B cell (primary cell): ENCODE measurements at regions not wholly inside any gene's neighbourhood (a gene's known extent, or its start where the extent isn't known, plus 50 kb on each side); places are given as distances from the start of the nearest gene placed in this dataset.
"Not testable (repeated sequence)": the region's sequence is repeated elsewhere in the genome, so short reads cannot be mapped to it uniquely, and the experiment has no call there.

ENCODE experiments used
- ATAC-seq: fragments of 200-7000 bp; cut with Tn5 transposase; one replicate; pipeline ENCODE4 v1.10.0; 2021; ENCODE audit warnings: low read depth, mild to moderate bottlenecking, moderate number of reproducible peaks, moderate library complexity
- CTCF ChIA-PET: fragments of 350-600 bp; sonication (Branson Sonifier 250); formaldehyde crosslinking; loops from one replicate; lab custom pipeline; 2021; ENCODE audit warnings: antibody characterized with exemption, inconsistent platforms; lab: Charles Lee
- POLR2A ChIA-PET: fragments of 350-600 bp; sonication (Branson Sonifier 250); formaldehyde crosslinking; loops from one replicate; lab custom pipeline; 2021; ENCODE audit warnings: antibody characterized with exemption; lab: Charles Lee
- DNase-seq: peaks from one replicate; pipeline ENCODE4 v3.0.0; 2013
- H2AFZ ChIP-seq: 2 replicates; pipeline ENCODE4 v1.6.1; 2012; ENCODE audit warnings: mild to moderate bottlenecking, low read depth, low read length; ENCODE audit not compliant: insufficient read depth, poor library complexity, severe bottlenecking
- H3K27ac ChIP-seq, 2 donors: 1 replicate in 1 of 2; 2 replicates in 1 of 2; pipeline ENCODE4 v1.5.1; 2012 to 2013; ENCODE audit warnings: low read length in 2 of 2, mild to moderate bottlenecking in 2 of 2, moderate library complexity in 1 of 2
- H3K27me3 ChIP-seq, 4 experiments: fragments of 200-600 bp in 1 of 4; sonication (generic) in 1 of 4; replicated peaks in 1 of 4; 1 replicate in 2 of 4; 2 replicates in 2 of 4; pipeline versions ENCODE4 v1.6.1 to v1.7.0; 2013 to 2016; ENCODE audit warnings: low read length in 3 of 4, mild to moderate bottlenecking in 2 of 4, mixed read lengths in 1 of 4, moderate library complexity in 1 of 4; ENCODE audit not compliant: insufficient read depth in 4 of 4, control insufficient read depth in 3 of 4; ENCODE audit errors: control extremely low read depth in 1 of 4
- H3K36me3 ChIP-seq, 2 experiments: replicated peaks in 1 of 2; 1 replicate in 1 of 2; 2 replicates in 1 of 2; pipeline versions ENCODE4 v1.6.1 to v1.7.1; 2013; ENCODE audit warnings: low read length in 1 of 2; ENCODE audit not compliant: insufficient read depth in 2 of 2, control insufficient read depth in 1 of 2; ENCODE audit errors: control extremely low read depth in 1 of 2, extremely low read depth in 1 of 2
- H3K4me1 ChIP-seq, 2 donors: fragments of 200-600 bp in 1 of 2; sonication (generic) in 1 of 2; 1 replicate in 1 of 2; 2 replicates in 1 of 2; pipeline versions ENCODE4 v1.5.1 to v1.6.1; 2013 to 2017; ENCODE audit warnings: low read length in 2 of 2; ENCODE audit not compliant: control insufficient read depth in 2 of 2, insufficient read depth in 2 of 2
- H3K4me2 ChIP-seq: replicated peaks from 2 replicates; pipeline ENCODE3; 2012; ENCODE audit warnings: mild to moderate bottlenecking, low read depth, low read length; ENCODE audit not compliant: poor library complexity, severe bottlenecking
- H3K4me3 ChIP-seq, 5 experiments: fragments of 200-600 bp in 1 of 5; sonication (generic) in 1 of 5; 1 replicate in 3 of 5; 2 replicates in 2 of 5; pipeline versions ENCODE4 v1.5.1 to v1.7.0; 2011 to 2016; ENCODE audit warnings: low read length in 4 of 5, mild to moderate bottlenecking in 4 of 5, low read depth in 2 of 5, control low read depth in 1 of 5, moderate library complexity in 1 of 5; ENCODE audit not compliant: insufficient read depth in 1 of 5; ENCODE audit errors: control extremely low read depth in 1 of 5, extremely low read depth in 1 of 5
- H3K79me2 ChIP-seq: fragments of 200-600 bp; sonication (generic); one replicate; pipeline ENCODE4 v1.6.0; 2016; ENCODE audit warnings: low read length; ENCODE audit not compliant: control insufficient read depth, insufficient read depth
- H3K9ac ChIP-seq: fragments of 200-600 bp; sonication (generic); 2 replicates; pipeline ENCODE4 v1.6.1; 2017; ENCODE audit warnings: mild to moderate bottlenecking, low read length, moderate library complexity
- H3K9me3 ChIP-seq, 3 donors: one replicate each; pipeline versions ENCODE4 v1.6.1 to v1.7.1; 2013; ENCODE audit warnings: low read length in 2 of 3; ENCODE audit not compliant: control insufficient read depth in 2 of 3, insufficient read depth in 1 of 3; ENCODE audit errors: control extremely low read depth in 1 of 3
- H4K20me1 ChIP-seq: 2 replicates; pipeline ENCODE4 v1.6.0; 2012; ENCODE audit warnings: mild to moderate bottlenecking, low read length; ENCODE audit not compliant: insufficient read depth, control insufficient read depth, poor library complexity, severe bottlenecking
- H3K27ac Mint-ChIP-seq: one replicate; pipeline ENCODE4 v1.8.0; 2021; ENCODE audit warnings: mixed read lengths
- H3K27me3 Mint-ChIP-seq: one replicate; pipeline ENCODE4 v1.8.0; 2021; ENCODE audit warnings: mixed read lengths
- H3K4me1 Mint-ChIP-seq: one replicate; pipeline ENCODE4 v1.8.0; 2021; ENCODE audit warnings: mixed read lengths
- H3K4me3 Mint-ChIP-seq: one replicate; pipeline ENCODE4 v1.8.0; 2021; ENCODE audit warnings: mixed read lengths
- H3K9me3 Mint-ChIP-seq: one replicate; pipeline ENCODE4 v1.8.0; 2022; ENCODE audit warnings: mixed read lengths; ENCODE audit not compliant: insufficient read depth
- CTCF ChIP-seq: fragments of 200-600 bp; IDR thresholded peaks from one replicate; pipeline ENCODE4 v1.8.0; 2022; ENCODE audit warnings: antibody characterized with exemption, mild to moderate bottlenecking
- EZH2 ChIP-seq: IDR thresholded peaks from 2 replicates; pipeline ENCODE4 v1.6.1; 2012; ENCODE audit warnings: borderline replicate concordance, low read depth, mild to moderate bottlenecking, moderate library complexity, low read length; ENCODE audit not compliant: insufficient read depth, poor library complexity, severe bottlenecking
- WGBS: methylation state at CpG from one replicate; pipeline ENCODE4 v1.1.5; 2013; ENCODE audit warnings: missing lambda C conversion rate; ENCODE audit not compliant: insufficient coverage; 5-methylcytosine and 5-hydroxymethylcytosine counted together
- intact Hi-C: fragments of 100-400 bp; cut with micrococcal nuclease; formaldehyde crosslinking; loops from one replicate; pipeline ENCODE4 v1.10.0; 2022

GRCh38 chr12:25311506-25311905 is 60.8 kb upstream of the KRAS start:
- H3K4me1 Mint-ChIP-seq: peaks cover 1% of the 10 kb centered on the region
- DNase-seq: no peak
- CTCF ChIA-PET: no interaction called here
- TF ChIP-seq CTCF (no peak), EZH2 (no peak)
- no peaks in the 10 kb centered on the region for H3K36me3 ChIP-seq
- POLR2A ChIA-PET: interaction anchor here (0.6 kb wide), 1 partner anchor 68 kb away, joined by 8 read pairs; no protein-coding TSS in a partner anchor
- H3K4me1 ChIP-seq: no peaks in the 10 kb centered on the region
- no peak overlapping the region for H3K4me3 Mint-ChIP-seq
- 93% methylated on average over 2 of the region's 3 CpGs for WGBS
- no peaks in the 10 kb centered on the region for H3K9me3 Mint-ChIP-seq
- no peaks in the 10 kb centered on the region for H4K20me1 ChIP-seq
- no peak overlapping the region for H3K9ac ChIP-seq
- no peak overlapping the region for H2AFZ ChIP-seq
- no peak overlapping the region for H3K4me2 ChIP-seq
- no peak overlapping the region for H3K4me3 ChIP-seq
- H3K27ac Mint-ChIP-seq: no peak overlapping the region
- no peak overlapping the region for H3K27ac ChIP-seq
- H3K79me2 ChIP-seq: no peaks in the 10 kb centered on the region
- H3K27me3 ChIP-seq: no peaks in the 10 kb centered on the region
- H3K27me3 Mint-ChIP-seq: no peaks in the 10 kb centered on the region
- no peak for ATAC-seq
- no peaks in the 10 kb centered on the region for H3K9me3 ChIP-seq
- intact Hi-C loops: no loop called here

- H3K4me3 ChIP-seq, CTCF ChIA-PET, H3K4me1 ChIP-seq, intact Hi-C loops, POLR2A ChIA-PET, H3K27me3 ChIP-seq, H2AFZ ChIP-seq, H3K36me3 ChIP-seq, H3K4me1 Mint-ChIP-seq, H3K4me3 Mint-ChIP-seq, H4K20me1 ChIP-seq, H3K27me3 Mint-ChIP-seq, H3K4me2 ChIP-seq, H3K9ac ChIP-seq, H3K27ac Mint-ChIP-seq, H3K27ac ChIP-seq, H3K79me2 ChIP-seq, H3K9me3 Mint-ChIP-seq, H3K9me3 ChIP-seq, DNase-seq, ATAC-seq: not testable (repeated sequence)
- WGBS: no CpG with 5 or more reads among the region's 2 CpGs
Observed at GRCh38 chr12:25310071-25310470, 59.3 kb upstream of the KRAS start.
